OCI-M1 (cell line): ENCODE measurements at regions not wholly inside any gene's neighbourhood (a gene's known extent, or its start where the extent isn't known, plus 50 kb on each side); places are given as distances from the start of the nearest gene placed in this dataset.
A peak's percentile ranks its signal among the peaks of the same experiment; 100 is the strongest.

Source experiments
- DNase-seq: peaks from one replicate; lab custom pipeline; 2025; lab: John Stamatoyannopoulos, UW

- no peak for DNase-seq
Measured at GRCh38 chr5:8912106-8912505, 633.8 kb downstream of the SEMA5A start.

GRCh38 chr5:8913522-8913921 is 632.4 kb downstream of the SEMA5A start:
- no peak for DNase-seq

DNA sequence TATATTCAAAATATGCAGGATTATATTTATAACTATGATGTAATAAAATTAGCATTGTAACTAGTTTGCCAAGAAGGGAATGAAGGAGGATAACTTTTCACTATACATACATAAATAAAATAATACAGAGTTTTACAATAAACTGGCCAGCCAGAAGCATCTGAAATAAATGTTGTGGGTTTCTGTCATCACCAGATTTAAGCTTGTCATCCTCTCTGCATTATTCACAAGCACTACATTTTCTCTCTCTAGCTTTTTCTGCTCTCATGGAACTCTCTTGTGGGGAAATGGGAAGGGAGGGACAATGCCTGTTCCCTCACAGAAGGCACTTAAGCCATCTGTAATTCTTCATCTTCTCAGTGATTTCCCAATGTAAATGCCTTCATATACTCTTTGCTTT is 626.8 kb downstream of the SEMA5A start:
- no peak for DNase-seq

- DNase-seq: no peak
Measured at GRCh38 chr5:8923526-8923925, 622.3 kb downstream of the SEMA5A start.

DNA sequence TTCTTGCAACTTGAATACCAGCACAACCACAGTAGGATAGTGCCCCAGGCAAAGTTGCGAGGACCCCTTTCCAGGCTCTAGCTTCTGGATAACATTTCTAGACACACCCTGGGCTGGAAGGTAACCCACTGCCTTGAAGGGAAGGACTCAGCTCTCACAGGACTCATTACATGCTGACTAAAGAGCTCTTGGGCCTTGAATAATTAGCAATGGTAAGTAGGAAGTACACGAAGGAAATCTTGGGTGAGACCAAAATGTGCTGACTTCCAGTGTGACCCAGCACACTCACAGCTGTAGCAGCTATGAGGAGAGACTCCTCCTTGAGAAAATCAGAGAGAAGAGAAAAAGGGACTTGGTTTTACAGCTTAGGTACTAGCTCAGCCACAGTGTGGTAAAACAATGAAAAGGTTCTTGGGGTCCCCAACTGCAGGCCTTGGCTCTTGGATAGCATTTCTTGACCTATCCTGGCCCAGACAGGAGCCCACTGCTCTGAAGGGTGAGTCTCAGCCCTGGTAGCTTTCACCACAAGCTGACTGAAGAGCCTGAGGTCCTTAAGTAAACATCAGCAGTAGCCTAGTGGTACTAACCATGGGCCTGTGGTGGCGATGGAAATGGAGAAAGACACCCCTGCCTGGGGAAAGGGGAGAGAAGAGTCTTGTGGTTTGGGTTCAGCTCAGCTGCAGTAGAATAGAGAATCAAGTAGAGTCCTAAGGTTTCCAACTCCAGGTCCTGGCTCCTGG is 621.7 kb downstream of the SEMA5A start:
- no peak for DNase-seq

GRCh38 chr5:8930021-8930420 is 615.9 kb downstream of the SEMA5A start:
- DNase-seq: no peak

DNA sequence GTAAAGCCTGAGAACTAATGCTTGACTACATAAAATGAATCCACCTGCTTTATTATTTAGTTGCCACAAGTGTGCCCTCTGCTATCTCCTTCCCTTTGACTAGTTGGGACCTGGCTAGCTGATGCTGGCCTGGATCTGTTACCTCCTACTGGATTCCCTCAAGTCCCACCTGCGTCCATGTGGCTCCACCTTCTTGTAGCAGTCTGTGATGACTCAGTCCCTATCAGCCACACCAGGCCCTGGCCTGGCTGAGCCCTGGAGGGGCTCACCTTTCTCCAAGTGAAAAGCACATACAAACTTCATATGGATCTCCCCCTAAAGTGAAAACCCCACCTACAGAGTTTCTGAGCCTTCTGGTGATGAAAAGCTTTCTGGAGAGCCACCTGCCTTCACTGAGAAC is 611.4 kb downstream of the SEMA5A start:
- no peak for DNase-seq

GRCh38 chr5:8940934-8941333 is 604.9 kb downstream of the SEMA5A start:
- no peak for DNase-seq

DNA sequence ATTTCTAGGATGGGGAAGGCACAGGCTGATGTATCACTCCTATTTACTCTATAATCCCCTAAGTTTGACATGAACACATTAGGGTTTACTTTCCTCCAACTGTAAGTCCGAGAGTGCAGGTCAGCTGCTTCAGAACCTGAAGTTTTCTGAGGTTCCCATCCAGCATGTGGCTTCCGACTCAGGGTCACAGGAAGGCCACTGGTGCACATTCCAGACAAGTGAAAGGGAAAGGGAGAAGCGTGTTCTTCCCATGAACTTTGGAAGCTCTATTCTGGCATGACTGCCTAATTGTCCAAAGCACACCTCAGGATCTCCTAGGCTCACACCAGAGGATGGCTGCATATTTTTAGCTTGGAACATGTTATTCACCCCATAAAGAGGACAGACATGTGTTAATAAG is 602.6 kb downstream of the SEMA5A start:
- DNase-seq: no peak

- DNase-seq: no peak
Measured at GRCh38 chr5:8944005-8944404, 601.9 kb downstream of the SEMA5A start.

- no peak for DNase-seq
Measured at GRCh38 chr5:8945972-8946371, 599.9 kb downstream of the SEMA5A start.

DNA sequence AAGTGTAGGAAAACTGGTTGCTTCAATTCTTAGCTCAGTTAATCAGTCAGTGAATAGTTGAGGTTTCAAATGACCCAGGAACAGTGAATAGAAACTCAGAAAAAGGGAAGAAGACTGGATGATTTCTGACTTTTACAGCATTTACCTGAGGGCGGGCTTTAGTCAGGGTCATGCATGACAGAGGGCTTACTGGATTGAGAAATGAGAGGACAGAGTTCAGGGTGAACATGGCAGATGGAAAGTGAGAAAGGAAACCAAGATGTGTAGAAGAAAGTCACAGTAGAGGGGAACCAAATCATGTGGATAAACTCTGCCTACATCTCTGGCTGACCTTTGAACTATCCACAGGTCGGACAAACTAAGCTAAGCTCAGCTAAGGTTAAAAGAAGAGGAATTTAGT is 596.0 kb downstream of the SEMA5A start:
- no peak for DNase-seq

DNA sequence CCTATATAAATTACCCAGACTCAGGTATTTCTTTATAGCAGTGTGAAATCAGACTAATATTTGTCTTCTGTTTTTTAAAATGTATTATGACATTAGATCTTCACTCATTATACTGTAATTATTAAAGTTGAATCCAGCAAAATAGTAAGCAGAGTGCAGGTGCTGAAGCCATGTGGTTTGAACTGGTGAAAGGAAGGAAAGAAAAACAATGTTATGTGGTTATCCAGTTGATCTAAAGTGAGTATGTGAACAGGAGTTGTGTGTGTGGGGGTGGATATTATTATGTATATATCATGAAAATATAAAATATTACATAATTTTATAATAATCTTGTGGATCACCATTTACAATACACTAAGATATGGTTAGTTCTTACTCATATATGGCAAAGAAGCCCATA is 593.7 kb downstream of the SEMA5A start:
- no peak for DNase-seq

DNA sequence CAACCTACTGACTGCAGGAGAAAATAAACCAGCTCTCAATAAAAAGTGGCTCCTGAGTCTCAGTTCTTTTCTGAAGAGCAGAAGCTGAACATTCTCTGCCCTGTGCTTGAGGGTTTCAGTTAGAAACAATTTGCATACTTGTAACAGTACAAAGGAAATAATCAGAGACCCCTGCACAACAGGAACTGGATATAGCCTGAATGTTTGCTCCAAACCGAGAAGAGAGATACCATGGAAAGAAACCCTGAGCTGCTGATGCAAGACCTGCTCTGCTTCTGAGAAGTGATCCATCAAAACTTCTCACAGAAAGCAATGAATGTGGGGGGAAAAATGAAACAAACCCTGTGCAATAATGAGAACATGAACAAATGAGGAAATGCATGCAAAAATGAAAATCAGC is 592.9 kb downstream of the SEMA5A start:
- DNase-seq: peak; percentile 1

DNA sequence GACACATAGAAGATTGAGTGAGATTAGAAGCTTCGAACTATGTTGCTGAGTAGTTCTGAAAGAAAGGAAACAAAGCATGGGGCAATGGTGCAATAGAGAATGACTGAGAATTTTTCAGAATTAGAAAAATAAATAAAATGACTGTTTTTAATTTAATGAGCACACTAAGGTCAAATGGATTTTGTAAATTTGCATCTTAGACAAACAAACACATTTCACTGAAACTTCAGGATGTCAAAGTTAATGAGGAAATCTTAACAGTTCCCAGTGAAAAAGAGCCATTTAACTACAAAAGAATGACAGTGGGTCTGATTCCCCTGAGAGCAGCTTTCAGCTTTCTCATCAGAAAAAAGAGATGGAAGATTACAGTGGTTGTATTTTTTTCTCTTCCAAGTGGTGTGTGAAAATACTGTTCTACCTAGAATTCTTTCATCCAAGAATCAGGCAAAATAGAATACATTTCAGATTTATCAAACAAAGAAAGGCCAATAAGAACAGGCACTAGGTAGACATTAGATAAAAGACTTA is 591.9 kb downstream of the SEMA5A start:
- DNase-seq: no peak

GRCh38 chr5:8954801-8955200 is 591.1 kb downstream of the SEMA5A start:
- DNase-seq: peak; percentile 1

DNA sequence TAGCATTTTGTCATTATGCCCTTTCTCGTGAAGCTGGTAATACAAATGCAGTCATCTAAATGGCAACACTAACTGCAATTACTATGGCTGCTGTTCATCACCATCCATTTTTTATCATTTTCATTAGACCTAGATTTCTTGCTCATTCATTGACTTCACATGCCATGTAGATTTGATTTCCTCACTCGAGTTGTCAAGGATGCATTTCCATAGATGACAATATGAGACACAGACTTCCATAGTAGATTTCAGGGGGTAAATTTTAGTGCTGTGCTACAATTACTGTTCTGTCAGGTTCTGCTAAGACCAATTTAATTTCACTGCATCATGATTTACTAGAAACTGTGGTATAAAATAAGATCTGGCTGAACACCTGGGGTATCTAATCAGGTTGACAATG is 589.2 kb downstream of the SEMA5A start:
- DNase-seq: no peak

GRCh38 chr5:8958602-8959001 is 587.3 kb downstream of the SEMA5A start:
- no peak for DNase-seq

DNA sequence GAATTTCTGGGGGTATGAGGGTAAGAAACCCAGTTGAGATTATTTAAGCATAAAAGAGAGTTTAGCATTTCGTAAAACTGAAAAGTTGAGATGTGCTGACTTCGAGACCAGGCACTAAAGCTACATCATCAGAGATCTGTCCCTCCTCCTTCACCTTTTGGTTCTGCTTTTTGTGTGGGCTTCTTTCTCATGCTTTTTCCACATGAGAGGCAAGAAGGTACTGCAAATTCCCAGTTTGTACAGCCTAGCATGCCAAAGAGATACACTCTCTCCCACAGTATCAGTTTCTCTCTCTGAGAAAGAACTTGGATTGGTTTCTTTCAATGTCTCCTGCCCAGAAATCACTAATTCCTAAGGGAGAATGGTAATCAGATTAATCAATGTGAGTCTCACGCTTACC is 584.7 kb downstream of the SEMA5A start:
- no peak for DNase-seq

GRCh38 chr5:8961956-8962355 is 583.9 kb downstream of the SEMA5A start:
- no peak for DNase-seq

- no peak for DNase-seq
Measured at GRCh38 chr5:8981016-8981415, 564.9 kb downstream of the SEMA5A start.

GRCh38 chr5:8981496-8981895 is 564.4 kb downstream of the SEMA5A start:
- DNase-seq: no peak

GRCh38 chr5:8984386-8984785 is 561.5 kb downstream of the SEMA5A start:
- no peak for DNase-seq
